ENCODE measurements at regions not wholly inside any gene's neighbourhood (a gene's known extent, or its start where the extent isn't known, plus 50 kb on each side); places are given as distances from the start of the nearest gene placed in this dataset.

DNA sequence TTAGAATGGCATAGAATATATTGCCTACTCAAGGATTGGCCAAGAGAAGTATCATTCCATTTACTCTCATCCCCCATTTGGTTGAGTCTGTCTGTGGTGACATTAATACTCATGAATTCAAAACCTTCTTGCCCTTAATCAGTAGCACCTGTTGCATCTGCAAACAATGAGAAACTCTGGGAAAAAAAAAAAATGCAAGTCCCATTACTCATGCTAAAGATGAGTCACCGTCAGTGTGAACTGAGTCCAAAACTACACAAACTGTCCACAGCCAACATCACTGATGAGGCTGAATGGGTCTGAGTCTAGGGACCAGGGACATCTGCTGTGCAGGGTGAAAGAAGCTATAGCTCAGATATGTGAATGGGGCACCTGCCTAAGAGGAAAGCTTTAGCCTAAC, 96.9 kb upstream of the ADAMTS18 start:
- TF ChIP-seq HDAC2 (IDR thresholded peaks at IDR 0.05; ENCODE audit: borderline replicate concordance in 1 of 2, low read depth in 2 of 2, low read length in 2 of 2): no peak
- TF ChIP-seq POLR2A (IDR thresholded peaks at IDR 0.05; ENCODE audit: control extremely low read depth in 1 of 2, low read depth in 2 of 2, low read length in 2 of 2): no peak
- TF ChIP-seq, protein P1, sequence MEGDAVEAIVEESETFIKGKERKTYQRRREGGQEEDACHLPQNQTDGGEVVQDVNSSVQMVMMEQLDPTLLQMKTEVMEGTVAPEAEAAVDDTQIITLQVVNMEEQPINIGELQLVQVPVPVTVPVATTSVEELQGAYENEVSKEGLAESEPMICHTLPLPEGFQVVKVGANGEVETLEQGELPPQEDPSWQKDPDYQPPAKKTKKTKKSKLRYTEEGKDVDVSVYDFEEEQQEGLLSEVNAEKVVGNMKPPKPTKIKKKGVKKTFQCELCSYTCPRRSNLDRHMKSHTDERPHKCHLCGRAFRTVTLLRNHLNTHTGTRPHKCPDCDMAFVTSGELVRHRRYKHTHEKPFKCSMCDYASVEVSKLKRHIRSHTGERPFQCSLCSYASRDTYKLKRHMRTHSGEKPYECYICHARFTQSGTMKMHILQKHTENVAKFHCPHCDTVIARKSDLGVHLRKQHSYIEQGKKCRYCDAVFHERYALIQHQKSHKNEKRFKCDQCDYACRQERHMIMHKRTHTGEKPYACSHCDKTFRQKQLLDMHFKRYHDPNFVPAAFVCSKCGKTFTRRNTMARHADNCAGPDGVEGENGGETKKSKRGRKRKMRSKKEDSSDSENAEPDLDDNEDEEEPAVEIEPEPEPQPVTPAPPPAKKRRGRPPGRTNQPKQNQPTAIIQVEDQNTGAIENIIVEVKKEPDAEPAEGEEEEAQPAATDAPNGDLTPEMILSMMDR (IDR thresholded peaks at IDR 0.05; ENCODE audit: control extremely low read depth in 1 of 3, insufficient read depth in 1 of 3, low read depth in 1 of 3, low read length in 3 of 3): no peak
- no peak for TF ChIP-seq EZH2 (IDR thresholded peaks at IDR 0.05; ENCODE audit: low read depth, low read length, severe bottlenecking)
- TF ChIP-seq CBX8 (IDR thresholded peaks at IDR 0.05; ENCODE audit: borderline replicate concordance, low read depth, low read length): no peak
- TF ChIP-seq JUN (IDR thresholded peaks at IDR 0.05; ENCODE audit: low read depth, low read length): no peak
- TF ChIP-seq CHD2 (IDR thresholded peaks at IDR 0.05; ENCODE audit: low read length): no peak
- TF ChIP-seq GABPA (IDR thresholded peaks at IDR 0.05; ENCODE audit: borderline replicate concordance, insufficient read depth, low read length): no peak
- no peak for TF ChIP-seq EP300 (IDR thresholded peaks at IDR 0.05; ENCODE audit: borderline replicate concordance in 1 of 2, low read depth in 2 of 2, low read length in 2 of 2)
- no peak for TF ChIP-seq ZNF274 (IDR thresholded peaks at IDR 0.05; ENCODE audit: borderline replicate concordance, extremely low read depth, low read length)
- no peak for TF ChIP-seq YY1 (IDR thresholded peaks at IDR 0.05; ENCODE audit: low read depth, low read length)

Measured in H1 (cell line).